GM23338 (cell line): ENCODE measurements at regions not wholly inside any gene's neighbourhood (a gene's known extent, or its start where the extent isn't known, plus 50 kb on each side); places are given as distances from the start of the nearest gene placed in this dataset.

Experiments
- ATAC-seq: fragments of 200-7000 bp; cut with Tn5 transposase; 3 replicates; pipeline ENCODE4 v1.9.1; 2020
- DNase-seq: peaks from one replicate; pipeline ENCODE4 v3.0.0-alpha.2; 2015; ENCODE audit warnings: low spot score
- H2AFZ ChIP-seq: fragments of 200-600 bp; sonication (generic); 2 replicates; pipeline ENCODE4 v1.8.0; 2016; ENCODE audit warnings: antibody characterized with exemption, mild to moderate bottlenecking, moderate library complexity
- H3F3A ChIP-seq: fragments of 200-600 bp; sonication (generic); replicated peaks from 2 replicates; pipeline ENCODE4 v1.8.0; 2017; ENCODE audit warnings: antibody characterized with exemption, mixed run types, low read depth
- H3K27ac ChIP-seq: fragments of 200-600 bp; sonication (generic); 2 replicates; pipeline ENCODE4 v1.6.1; 2016; ENCODE audit warnings: low read depth
- H3K27me3 ChIP-seq: fragments of 200-600 bp; sonication (generic); 2 replicates; pipeline ENCODE4 v1.8.0; 2016; ENCODE audit warnings: mild to moderate bottlenecking, mixed run types, moderate library complexity; ENCODE audit not compliant: insufficient read depth
- H3K36me3 ChIP-seq: fragments of 200-600 bp; sonication (generic); 2 replicates; pipeline ENCODE4 v1.8.0; 2016; ENCODE audit warnings: mild to moderate bottlenecking; ENCODE audit not compliant: insufficient read depth
- H3K4me1 ChIP-seq: fragments of 200-600 bp; sonication (generic); 2 replicates; pipeline ENCODE4 v1.8.0; 2016; ENCODE audit warnings: mild to moderate bottlenecking, moderate library complexity; ENCODE audit not compliant: insufficient read depth
- H3K4me2 ChIP-seq: fragments of 200-600 bp; sonication (generic); 2 replicates; pipeline ENCODE4 v1.7.1; 2017; ENCODE audit warnings: mixed run types
- H3K4me3 ChIP-seq: fragments of 200-600 bp; sonication (generic); 2 replicates; pipeline ENCODE4 v1.6.1; 2016; ENCODE audit warnings: mixed run types
- H3K79me2 ChIP-seq: fragments of 200-600 bp; sonication (generic); replicated peaks from 2 replicates; pipeline ENCODE4 v1.8.0; 2017; ENCODE audit warnings: mild to moderate bottlenecking; ENCODE audit not compliant: insufficient read depth
- H3K9me2 ChIP-seq: fragments of 200-600 bp; sonication (generic); 2 replicates; pipeline ENCODE4 v1.8.0; 2017; ENCODE audit not compliant: insufficient read depth
- H4K20me1 ChIP-seq: fragments of 200-600 bp; sonication (generic); replicated peaks from 2 replicates; pipeline ENCODE4 v1.8.0; 2017; ENCODE audit warnings: mild to moderate bottlenecking; ENCODE audit not compliant: insufficient read depth
- H3K27ac Mint-ChIP-seq: 2 replicates; pipeline ENCODE4 v1.8.0; 2020; ENCODE audit warnings: inconsistent platforms, mild to moderate bottlenecking, moderate library complexity, mixed read lengths
- H3K27me3 Mint-ChIP-seq: 3 replicates; pipeline ENCODE4 v1.8.0; 2022; ENCODE audit warnings: low read depth, mild to moderate bottlenecking, moderate library complexity, mixed read lengths, inconsistent platforms; ENCODE audit not compliant: insufficient read depth, poor library complexity
- H3K36me3 Mint-ChIP-seq: 3 replicates; pipeline ENCODE4 v1.8.0; 2021; ENCODE audit warnings: low read depth, mild to moderate bottlenecking, inconsistent platforms, moderate library complexity, mixed read lengths
- H3K4me1 Mint-ChIP-seq: 3 replicates; pipeline ENCODE4 v1.8.0; 2020; ENCODE audit warnings: mild to moderate bottlenecking, inconsistent platforms, mixed read lengths
- H3K4me3 Mint-ChIP-seq: 3 replicates; pipeline ENCODE4 v1.8.0; 2021; ENCODE audit warnings: moderate library complexity, mild to moderate bottlenecking, inconsistent platforms, mixed read lengths
- H3K9me3 Mint-ChIP-seq: 3 replicates; pipeline ENCODE4 v1.8.0; 2020; ENCODE audit warnings: moderate library complexity, mild to moderate bottlenecking, inconsistent platforms, mixed read lengths
- ETS1 ChIP-seq: IDR thresholded peaks from 2 replicates; pipeline ENCODE4 v1.6.1; 2016; ENCODE audit warnings: antibody characterized with exemption
- EZH2phosphoT487 ChIP-seq: fragments of 200-600 bp; sonication (generic); IDR thresholded peaks from one replicate; pipeline ENCODE4 v1.8.1; 2018; ENCODE audit warnings: antibody characterized with exemption; ENCODE audit not compliant: unreplicated experiment
- ZNF331 ChIP-seq: fragments of 250-450 bp; sonication (Bioruptor Pico); IDR thresholded peaks from 2 replicates; pipeline ENCODE4 v1.5.0; 2020; ENCODE audit warnings: low read depth, mild to moderate bottlenecking, moderate library complexity
- ZNF462 ChIP-seq: fragments of 250-450 bp; sonication (Bioruptor Pico); IDR thresholded peaks from 2 replicates; pipeline ENCODE4 v1.5.0; 2020; ENCODE audit warnings: mild to moderate bottlenecking, moderate library complexity
- TF ChIP-seq, protein P1 (sequence below), 2 experiments: fragments of 200-600 bp in 1 of 2; sonication (generic) in 1 of 2; conservative IDR thresholded peaks; 2 replicates each; pipeline versions ENCODE4 v1.5.1 to v1.6.1; 2016 to 2017; ENCODE audit warnings: antibody characterized with exemption in 2 of 2, low read depth in 2 of 2, mild to moderate bottlenecking in 2 of 2, moderate library complexity in 1 of 2

DNA sequence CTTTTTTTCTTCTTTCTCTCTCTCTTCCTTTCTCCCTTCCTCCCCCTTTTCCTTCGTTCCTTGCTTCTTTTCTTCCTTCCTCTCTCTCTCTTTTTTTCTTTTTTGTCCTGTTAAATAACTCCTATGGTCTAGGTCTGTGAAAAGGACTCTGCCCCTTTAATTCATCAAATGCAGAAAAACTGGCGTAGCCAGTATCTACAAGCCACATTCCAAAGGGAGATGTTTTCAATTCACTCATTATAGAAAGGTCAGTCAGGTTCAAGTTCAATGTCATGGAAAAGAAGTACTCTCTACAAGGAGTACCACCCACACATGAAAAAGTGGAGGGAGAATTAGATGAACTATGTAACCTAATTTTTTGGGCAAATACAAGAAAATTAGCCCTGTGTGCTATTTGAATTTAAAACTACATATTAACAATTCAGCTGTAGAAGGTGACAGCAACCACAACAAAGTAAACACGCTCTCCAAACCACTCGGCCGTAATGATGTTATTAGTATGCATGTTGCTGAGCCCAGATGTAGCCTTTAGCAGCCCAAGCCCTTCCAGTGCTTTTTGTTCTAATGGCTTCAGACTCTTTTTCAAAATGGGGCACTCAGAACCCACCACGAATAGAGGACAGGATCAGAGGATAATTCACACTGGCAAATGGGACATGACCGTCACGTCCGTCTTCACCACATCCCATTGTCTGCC lies 735.4 kb upstream of the FANCL start:
- H3K27me3 Mint-ChIP-seq = no peaks in the 10 kb centered on the region
- Histone ChIP-seq H3K36me3 (no peaks in the 10 kb centered on the region), H3K4me2 (peak overlapping the region; percentile 45), H3K4me1 (peaks cover 67% of the 10 kb centered on the region), H2AFZ (no peak overlapping the region), H3K4me3 (peak overlapping the region; percentile 11; the same call in 1 of the 2 replicates), H3K27ac (peak overlapping the region; percentile 75), H3K79me2 (no peaks in the 10 kb centered on the region), H3K27me3 (no peaks in the 10 kb centered on the region), H4K20me1 (no peaks in the 10 kb centered on the region), H3K9me2 (no peaks in the 10 kb centered on the region), H3F3A (no peaks in the 10 kb centered on the region)
- H3K4me1 Mint-ChIP-seq = peaks cover 80% of the 10 kb centered on the region
- ATAC-seq (peak; percentile 70), DNase-seq (peak; percentile 88)
- no peaks in the 10 kb centered on the region for H3K9me3 Mint-ChIP-seq
- H3K4me3 Mint-ChIP-seq = peak overlapping the region; percentile 53
- TF ChIP-seq, protein P1, sequence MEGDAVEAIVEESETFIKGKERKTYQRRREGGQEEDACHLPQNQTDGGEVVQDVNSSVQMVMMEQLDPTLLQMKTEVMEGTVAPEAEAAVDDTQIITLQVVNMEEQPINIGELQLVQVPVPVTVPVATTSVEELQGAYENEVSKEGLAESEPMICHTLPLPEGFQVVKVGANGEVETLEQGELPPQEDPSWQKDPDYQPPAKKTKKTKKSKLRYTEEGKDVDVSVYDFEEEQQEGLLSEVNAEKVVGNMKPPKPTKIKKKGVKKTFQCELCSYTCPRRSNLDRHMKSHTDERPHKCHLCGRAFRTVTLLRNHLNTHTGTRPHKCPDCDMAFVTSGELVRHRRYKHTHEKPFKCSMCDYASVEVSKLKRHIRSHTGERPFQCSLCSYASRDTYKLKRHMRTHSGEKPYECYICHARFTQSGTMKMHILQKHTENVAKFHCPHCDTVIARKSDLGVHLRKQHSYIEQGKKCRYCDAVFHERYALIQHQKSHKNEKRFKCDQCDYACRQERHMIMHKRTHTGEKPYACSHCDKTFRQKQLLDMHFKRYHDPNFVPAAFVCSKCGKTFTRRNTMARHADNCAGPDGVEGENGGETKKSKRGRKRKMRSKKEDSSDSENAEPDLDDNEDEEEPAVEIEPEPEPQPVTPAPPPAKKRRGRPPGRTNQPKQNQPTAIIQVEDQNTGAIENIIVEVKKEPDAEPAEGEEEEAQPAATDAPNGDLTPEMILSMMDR (conservative IDR thresholded peaks at IDR 0.05; ENCODE audit: low read depth in 2 of 2) = no peak
- TF ChIP-seq ZNF331 (no peak), ETS1 (no peak), EZH2phosphoT487 (no peak), ZNF462 (CRISPR knock-in tag) (0 out of 2 replicates have a peak, but pooled peaks have one; percentile 23)
- no peaks in the 10 kb centered on the region for H3K36me3 Mint-ChIP-seq
- H3K27ac Mint-ChIP-seq = peak overlapping the region; percentile 64
